Calu3 (cell line): ENCODE measurements at regions not wholly inside any gene's neighbourhood (a gene's known extent, or its start where the extent isn't known, plus 50 kb on each side); places are given as distances from the start of the nearest gene placed in this dataset.
"Not testable (repeated sequence)": the region's sequence is repeated elsewhere in the genome, so short reads cannot be mapped to it uniquely, and the experiment has no call there.

Experiments used
- BruUV-seq: library from RNA; stranded (reverse); fragments of 400-500 nt; replicated peaks from 2 replicates; lab custom pipeline; 2021; lab: Mats Ljungman, UMichigan
- CTCF ChIA-PET: fragments of 300-600 bp; sonication (Branson Sonifier 250); formaldehyde crosslinking; loops from one replicate; lab custom pipeline; 2022; ENCODE audit warnings: antibody characterized with exemption; lab: Charles Lee
- DNase-seq: peaks from one replicate; pipeline ENCODE4 v3.0.0; 2022
- H3K27ac Mint-ChIP-seq: one replicate; pipeline ENCODE4 v1.8.0; 2022; ENCODE audit warnings: mixed read lengths; ENCODE audit not compliant: unreplicated experiment
- H3K27me3 Mint-ChIP-seq: one replicate; pipeline ENCODE4 v1.8.0; 2022; ENCODE audit warnings: mixed read lengths; ENCODE audit not compliant: unreplicated experiment
- H3K36me3 Mint-ChIP-seq: one replicate; pipeline ENCODE4 v1.8.0; 2022; ENCODE audit warnings: mild to moderate bottlenecking, moderate library complexity, mixed read lengths; ENCODE audit not compliant: insufficient read depth, unreplicated experiment
- H3K4me1 Mint-ChIP-seq: one replicate; pipeline ENCODE4 v1.8.0; 2022; ENCODE audit warnings: mild to moderate bottlenecking, low read depth, mixed read lengths; ENCODE audit not compliant: unreplicated experiment
- H3K4me3 Mint-ChIP-seq: one replicate; pipeline ENCODE4 v1.8.0; 2022; ENCODE audit warnings: mild to moderate bottlenecking, low read depth, moderate library complexity, mixed read lengths; ENCODE audit not compliant: unreplicated experiment
- H3K9me3 Mint-ChIP-seq: one replicate; pipeline ENCODE4 v1.8.0; 2022; ENCODE audit warnings: low read depth, mixed read lengths; ENCODE audit not compliant: unreplicated experiment
- CTCF ChIP-seq: fragments of 200-600 bp; IDR thresholded peaks from one replicate; pipeline ENCODE4 v1.8.0; 2022; ENCODE audit warnings: antibody characterized with exemption; ENCODE audit not compliant: unreplicated experiment
- intact Hi-C: fragments of 100-400 bp; cut with micrococcal nuclease; formaldehyde crosslinking; loops from one replicate; pipeline ENCODE4 v1.10.0; 2022; ENCODE audit not compliant: unreplicated experiment

- Mint-ChIP-seq H3K9me3 (peaks cover 14% of the 10 kb centered on the region), H3K27ac (no peak overlapping the region)
These were observed 335.3 kb downstream of the FAM181B start for GRCh38 chr11:82398300-82398815.

DNA sequence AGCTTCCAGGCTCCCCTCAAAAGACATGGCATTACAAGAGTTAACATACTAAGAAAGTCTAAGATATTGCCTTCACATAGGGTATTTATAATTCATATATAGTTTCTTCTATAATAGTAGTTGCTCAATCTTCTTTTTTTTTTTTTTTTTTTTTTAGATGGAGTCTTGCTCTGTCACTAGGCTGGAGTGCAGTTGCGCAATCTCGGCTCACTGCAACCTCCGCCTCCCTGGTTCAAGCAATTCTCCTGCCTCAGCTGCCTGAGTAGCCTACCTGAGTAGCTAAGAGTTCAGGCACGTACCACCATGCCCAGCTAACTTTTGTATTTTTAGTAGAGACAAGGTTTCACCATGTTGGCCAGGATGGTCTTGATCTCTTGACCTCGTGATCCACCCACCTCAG lies 337.0 kb downstream of the FAM181B start:
- peaks cover 14% of the 10 kb centered on the region for H3K9me3 Mint-ChIP-seq
- H3K27me3 Mint-ChIP-seq, BruUV-seq, CTCF ChIA-PET, H3K27ac Mint-ChIP-seq, H3K4me1 Mint-ChIP-seq, intact Hi-C loops, H3K36me3 Mint-ChIP-seq, DNase-seq, H3K4me3 Mint-ChIP-seq: not testable (repeated sequence)

More at GRCh38 chr11:82398300-82398815, 335.3 kb downstream of the FAM181B start:
- H3K4me3 Mint-ChIP-seq: no peak overlapping the region
- intact Hi-C loops: no loop called here
- no peaks in the 10 kb centered on the region for H3K27me3 Mint-ChIP-seq
- BruUV-seq: no TSS peak
- no peaks in the 10 kb centered on the region for H3K4me1 Mint-ChIP-seq
- TF ChIP-seq CTCF: no peak
- H3K36me3 Mint-ChIP-seq: no peaks in the 10 kb centered on the region
- no peak for DNase-seq
- CTCF ChIA-PET: no interaction called here

- BruUV-seq: no TSS peak
- H3K4me3 Mint-ChIP-seq: no peak overlapping the region
- TF ChIP-seq CTCF: no peak
- CTCF ChIA-PET: no interaction called here
- H3K36me3 Mint-ChIP-seq: no peaks in the 10 kb centered on the region
- H3K4me1 Mint-ChIP-seq: no peaks in the 10 kb centered on the region
- H3K9me3 Mint-ChIP-seq: peaks cover 19% of the 10 kb centered on the region
- H3K27ac Mint-ChIP-seq: no peak overlapping the region
- no peak for DNase-seq
- no peaks in the 10 kb centered on the region for H3K27me3 Mint-ChIP-seq
- intact Hi-C loops: no loop called here
These were observed 349.4 kb downstream of the FAM181B start for GRCh38 chr11:82384308-82384707.

GRCh38 chr11:82373781-82374542 lies 359.7 kb downstream of the FAM181B start:
- intact Hi-C loops: no loop called here
- Mint-ChIP-seq H3K27ac (no peak overlapping the region), H3K36me3 (no peaks in the 10 kb centered on the region), H3K4me1 (no peaks in the 10 kb centered on the region), H3K9me3 (peaks cover 13% of the 10 kb centered on the region), H3K4me3 (no peak overlapping the region), H3K27me3 (no peaks in the 10 kb centered on the region)
- no TSS peak for BruUV-seq
- TF ChIP-seq CTCF: no peak
- CTCF ChIA-PET: interaction anchor here (0.7 kb wide), 1 partner anchor 624 kb away, joined by 3 read pairs; no protein-coding TSS in a partner anchor
- DNase-seq: no peak

DNA sequence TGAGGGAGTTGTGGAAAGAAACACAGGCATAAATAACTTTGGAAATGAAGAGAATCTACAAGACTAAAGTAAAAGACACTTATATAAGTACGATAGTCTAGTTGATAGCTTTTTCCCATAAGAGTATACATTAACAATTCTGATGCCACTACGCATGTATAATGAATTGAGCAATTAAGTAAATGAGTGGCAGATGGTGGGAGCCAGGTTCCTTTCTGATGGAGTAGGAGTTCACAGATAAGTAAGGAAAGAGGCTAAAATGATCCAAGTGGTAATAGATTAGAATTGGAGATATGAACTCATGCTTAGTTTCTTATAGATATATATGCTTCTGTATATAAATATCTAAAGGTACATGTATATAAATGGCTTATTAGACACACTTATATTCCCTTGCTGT lies 368.3 kb downstream of the FAM181B start:
- CTCF ChIA-PET: no interaction called here
- no peaks in the 10 kb centered on the region for H3K27me3 Mint-ChIP-seq
- no TSS peak for BruUV-seq
- H3K27ac Mint-ChIP-seq: no peak overlapping the region
- no peak for DNase-seq
- no peaks in the 10 kb centered on the region for H3K36me3 Mint-ChIP-seq
- no peak for TF ChIP-seq CTCF
- no peaks in the 10 kb centered on the region for H3K4me1 Mint-ChIP-seq
- no peak overlapping the region for H3K4me3 Mint-ChIP-seq
- intact Hi-C loops: no loop called here
- no peaks in the 10 kb centered on the region for H3K9me3 Mint-ChIP-seq
